ENCODE measurements at regions not wholly inside any gene's neighbourhood (a gene's known extent, or its start where the extent isn't known, plus 50 kb on each side); places are given as distances from the start of the nearest gene placed in this dataset.
A peak's percentile ranks its signal among the peaks of the same experiment; 100 is the strongest.

GRCh38 chr9:89888233-89888632 is 283.4 kb downstream of the GADD45G start:
- DNase-seq = no peak

- no peak for DNase-seq
These were observed 283.9 kb downstream of the GADD45G start for GRCh38 chr9:89888677-89889076.

- no peak for DNase-seq
These were observed 285.1 kb downstream of the GADD45G start for GRCh38 chr9:89889865-89890264.

GRCh38 chr9:89890326-89890980 is 285.6 kb downstream of the GADD45G start:
- no peak for DNase-seq

- no peak for DNase-seq
These were observed 286.4 kb downstream of the GADD45G start for GRCh38 chr9:89891221-89891590.

- no peak for DNase-seq
These were observed 286.9 kb downstream of the GADD45G start for GRCh38 chr9:89891591-89892304.

GRCh38 chr9:89892920-89893319 is 288.1 kb downstream of the GADD45G start:
- DNase-seq = no peak

GRCh38 chr9:89893886-89894285 is 289.1 kb downstream of the GADD45G start:
- no peak for DNase-seq

- no peak for DNase-seq
These were observed 292.1 kb downstream of the GADD45G start for GRCh38 chr9:89896806-89897340.

GRCh38 chr9:89899573-89899972 is 294.8 kb downstream of the GADD45G start:
- no peak for DNase-seq

- DNase-seq = no peak
These were observed 297.1 kb downstream of the GADD45G start for GRCh38 chr9:89901920-89902319.

GRCh38 chr9:89902450-89903140 is 297.8 kb downstream of the GADD45G start:
- DNase-seq = no peak

GRCh38 chr9:89903141-89903475 is 298.3 kb downstream of the GADD45G start:
- no peak for DNase-seq

GRCh38 chr9:89905606-89906338 is 301.0 kb downstream of the GADD45G start:
- DNase-seq = no peak

GRCh38 chr9:89911721-89912604 is 307.2 kb downstream of the GADD45G start:
- DNase-seq = no peak

- no peak for DNase-seq
These were observed 307.8 kb downstream of the GADD45G start for GRCh38 chr9:89912605-89912953.

GRCh38 chr9:89915187-89915586 is 310.4 kb downstream of the GADD45G start:
- DNase-seq = no peak

- DNase-seq = no peak
These were observed 311.3 kb downstream of the GADD45G start for GRCh38 chr9:89916001-89916597.

- no peak for DNase-seq
These were observed 313.0 kb downstream of the GADD45G start for GRCh38 chr9:89917861-89918260.

- DNase-seq = peak; percentile 55
These were observed 314.4 kb downstream of the GADD45G start for GRCh38 chr9:89919171-89919681.

- DNase-seq = no peak
These were observed 315.3 kb downstream of the GADD45G start for GRCh38 chr9:89920131-89920530.

- no peak for DNase-seq
These were observed 316.1 kb downstream of the GADD45G start for GRCh38 chr9:89920951-89921350.
